ENCODE measurements at regions not wholly inside any gene's neighbourhood (a gene's known extent, or its start where the extent isn't known, plus 50 kb on each side); places are given as distances from the start of the nearest gene placed in this dataset.

GRCh38 chr3:30162579-30162978, 443.8 kb upstream of the TGFBR2 start:
- no peaks in the 10 kb centered on the region for H3K9me2 ChIP-seq (replicated peaks; ENCODE audit: insufficient read depth, low read length)
- H3K9ac ChIP-seq (ENCODE audit: low read length), result no peak overlapping the region
- TF ChIP-seq CTCF (IDR thresholded peaks at IDR 0.05; ENCODE audit: insufficient read depth, low read length, poor library complexity, severe bottlenecking) (no peak), EZH2phosphoT487 (conservative IDR thresholded peaks at IDR 0.05; ENCODE audit: low read length) (no peak)
- no peak overlapping the region for H3K27ac ChIP-seq (ENCODE audit: low read depth, low read length)
- no peaks in the 10 kb centered on the region for H3K36me3 ChIP-seq (ENCODE audit: low read length)
- no peak overlapping the region for H3K4me3 ChIP-seq (ENCODE audit: insufficient read depth, low read length, poor library complexity, severe bottlenecking)
- no peak overlapping the region for H2AFZ ChIP-seq (ENCODE audit: low read depth, low read length, severe bottlenecking)
- H3K4me2 ChIP-seq (ENCODE audit: low read depth, low read length, poor library complexity, severe bottlenecking), result no peak overlapping the region
- H4K20me1 ChIP-seq (ENCODE audit: low read depth, low read length), result no peaks in the 10 kb centered on the region
- no peaks in the 10 kb centered on the region for H3K27me3 ChIP-seq (ENCODE audit: low read length)
- H3K9me3 ChIP-seq (ENCODE audit: insufficient read depth, low read length), result no peaks in the 10 kb centered on the region
- H3K79me2 ChIP-seq (ENCODE audit: insufficient read depth, low read length), result no peaks in the 10 kb centered on the region
- H3F3A ChIP-seq (ENCODE audit: insufficient read depth), result no peaks in the 10 kb centered on the region

- Histone ChIP-seq H3K4me2 (ENCODE audit: low read depth, low read length, poor library complexity, severe bottlenecking) (no peak overlapping the region), H3K36me3 (ENCODE audit: low read length) (no peaks in the 10 kb centered on the region), H3K9me3 (ENCODE audit: insufficient read depth, low read length) (no peaks in the 10 kb centered on the region), H3F3A (ENCODE audit: insufficient read depth) (no peaks in the 10 kb centered on the region), H3K4me3 (ENCODE audit: insufficient read depth, low read length, poor library complexity, severe bottlenecking) (no peak overlapping the region), H4K20me1 (ENCODE audit: low read depth, low read length) (no peaks in the 10 kb centered on the region), H2AFZ (ENCODE audit: low read depth, low read length, severe bottlenecking) (no peak overlapping the region), H3K27me3 (ENCODE audit: low read length) (no peaks in the 10 kb centered on the region), H3K9me2 (replicated peaks; ENCODE audit: insufficient read depth, low read length) (no peaks in the 10 kb centered on the region), H3K27ac (ENCODE audit: low read depth, low read length) (no peak overlapping the region), H3K79me2 (ENCODE audit: insufficient read depth, low read length) (no peaks in the 10 kb centered on the region), H3K9ac (ENCODE audit: low read length) (no peak overlapping the region)
- TF ChIP-seq CTCF (IDR thresholded peaks at IDR 0.05; ENCODE audit: insufficient read depth, low read length, poor library complexity, severe bottlenecking) (no peak), EZH2phosphoT487 (conservative IDR thresholded peaks at IDR 0.05; ENCODE audit: low read length) (no peak)
Observed at GRCh38 chr3:30166535-30166934, 439.9 kb upstream of the TGFBR2 start.

DNA sequence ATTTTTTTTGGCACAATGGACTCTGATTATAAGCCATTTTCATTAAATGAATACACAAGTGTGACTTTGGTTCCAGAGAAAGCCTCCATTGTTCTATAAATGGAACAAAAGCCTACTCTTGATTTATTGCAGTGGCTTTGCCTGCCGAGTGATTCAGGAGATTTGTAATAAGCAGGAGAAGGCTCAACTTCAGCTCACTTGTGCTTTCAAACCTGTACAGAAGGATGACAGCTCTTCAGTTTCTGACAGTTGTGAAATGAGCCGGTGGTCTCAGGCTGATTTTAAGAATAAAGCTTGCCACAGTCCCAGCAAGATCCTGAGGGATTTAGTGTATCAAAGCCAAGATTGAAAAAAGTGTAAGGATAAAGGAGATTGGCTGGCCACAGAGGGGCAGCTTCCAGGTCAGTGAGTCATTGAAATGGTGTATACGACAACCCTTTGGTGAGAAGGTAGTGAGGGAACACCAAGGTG, 438.8 kb upstream of the TGFBR2 start:
- no peaks in the 10 kb centered on the region for H3K27me3 ChIP-seq (ENCODE audit: low read length)

More for the DNA sequence above, 438.8 kb upstream of the TGFBR2 start:
- no peaks in the 10 kb centered on the region for H3K9me2 ChIP-seq (replicated peaks; ENCODE audit: insufficient read depth, low read length)
- H4K20me1 ChIP-seq (ENCODE audit: low read depth, low read length), result no peaks in the 10 kb centered on the region
- H3K9ac ChIP-seq (ENCODE audit: low read length), result no peak overlapping the region
- TF ChIP-seq CTCF (IDR thresholded peaks at IDR 0.05; ENCODE audit: insufficient read depth, low read length, poor library complexity, severe bottlenecking) (no peak), EZH2phosphoT487 (conservative IDR thresholded peaks at IDR 0.05; ENCODE audit: low read length) (no peak)
- H3K36me3 ChIP-seq (ENCODE audit: low read length), result no peaks in the 10 kb centered on the region
- no peaks in the 10 kb centered on the region for H3K9me3 ChIP-seq (ENCODE audit: insufficient read depth, low read length)
- no peak overlapping the region for H2AFZ ChIP-seq (ENCODE audit: low read depth, low read length, severe bottlenecking)
- H3F3A ChIP-seq (ENCODE audit: insufficient read depth), result no peaks in the 10 kb centered on the region
- H3K27ac ChIP-seq (ENCODE audit: low read depth, low read length), result no peak overlapping the region
- H3K79me2 ChIP-seq (ENCODE audit: insufficient read depth, low read length), result no peaks in the 10 kb centered on the region
- H3K4me3 ChIP-seq (ENCODE audit: insufficient read depth, low read length, poor library complexity, severe bottlenecking), result no peak overlapping the region
- no peak overlapping the region for H3K4me2 ChIP-seq (ENCODE audit: low read depth, low read length, poor library complexity, severe bottlenecking)

All from SU-DHL-6 (cell line).